Naive thymus-derived CD8-positive, alpha-beta T cell (primary cell): ENCODE measurements at regions not wholly inside any gene's neighbourhood (a gene's known extent, or its start where the extent isn't known, plus 50 kb on each side); places are given as distances from the start of the nearest gene placed in this dataset.

ENCODE experiments used
- ATAC-seq, 2 donors: fragments of 150-1000 bp; cut with Tn5 transposase in 1 of 2; sonication (Bioruptor Pico), chemical (Tn5 transposase) in 1 of 2; 1 replicate in 1 of 2; 2 replicates in 1 of 2; pipeline ENCODE4 v1.10.0; 2021; ENCODE audit warnings: mild to moderate bottlenecking in 2 of 2, moderate library complexity in 2 of 2
- POLR2A ChIA-PET: fragments of 350-600 bp; sonication (Branson Sonifier 250); formaldehyde crosslinking; loops from one replicate; lab custom pipeline; 2021; ENCODE audit warnings: antibody characterized with exemption; lab: Charles Lee
- DNase-seq, 10 donors: peaks; one replicate each; pipeline versions ENCODE4 v3.0.0 to v3.0.0-alpha.2; 2020 to 2022
- H3K27ac Mint-ChIP-seq, 10 donors: one replicate each; pipeline ENCODE4 v1.8.0; 2020 to 2022; ENCODE audit warnings: mild to moderate bottlenecking in 10 of 10, mixed read lengths in 10 of 10, moderate library complexity in 4 of 10, inconsistent platforms in 1 of 10
- H3K27me3 Mint-ChIP-seq, 5 donors: one replicate each; pipeline ENCODE4 v1.8.0; 2021 to 2022; ENCODE audit warnings: mixed read lengths in 5 of 5
- H3K36me3 Mint-ChIP-seq, 3 donors: one replicate each; pipeline ENCODE4 v1.8.0; 2020 to 2022; ENCODE audit warnings: mixed read lengths in 3 of 3, mild to moderate bottlenecking in 2 of 3, inconsistent platforms in 1 of 3
- H3K4me1 Mint-ChIP-seq, 4 donors: one replicate each; pipeline ENCODE4 v1.8.0; 2021 to 2022; ENCODE audit warnings: mixed read lengths in 4 of 4
- H3K4me3 Mint-ChIP-seq, 10 donors: one replicate each; pipeline ENCODE4 v1.8.0; 2020 to 2022; ENCODE audit warnings: mild to moderate bottlenecking in 10 of 10, mixed read lengths in 10 of 10, moderate library complexity in 6 of 10, inconsistent platforms in 1 of 10
- H3K9me3 Mint-ChIP-seq, 9 donors: one replicate each; pipeline ENCODE4 v1.8.0; 2020 to 2022; ENCODE audit warnings: mixed read lengths in 9 of 9, mild to moderate bottlenecking in 3 of 9, inconsistent platforms in 1 of 9, moderate library complexity in 1 of 9

DNA sequence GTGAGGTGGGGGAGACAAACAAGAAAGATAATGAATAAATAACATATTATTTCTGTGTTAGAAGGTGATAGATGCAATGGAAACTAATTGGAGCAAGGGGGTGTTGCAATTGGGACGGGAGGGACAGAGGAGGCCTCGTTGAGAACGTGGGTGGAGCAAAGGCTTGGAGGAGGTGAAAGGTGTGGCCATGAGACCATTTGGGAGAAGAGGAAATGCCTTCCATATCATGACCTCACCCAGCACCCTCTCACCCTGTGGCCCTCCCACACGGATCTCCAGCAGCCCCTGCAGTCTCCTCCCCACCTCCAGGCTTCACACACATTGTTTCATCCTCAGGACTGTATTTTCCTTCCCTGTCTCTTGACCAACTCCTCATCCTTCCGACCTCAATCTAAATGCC lies 85.3 kb upstream of the ARHGAP29 start:
- Mint-ChIP-seq H3K36me3 (no peaks in the 10 kb centered on the region), H3K27me3 (peaks cover 12 to 28% (median 20%) of the 10 kb centered on the region in 5 donors), H3K4me1 (peaks cover 0 to 7% (median 2%) of the 10 kb centered on the region in 4 donors), H3K27ac (no peak overlapping the region), H3K4me3 (no peak overlapping the region), H3K9me3 (no peaks in the 10 kb centered on the region)
- POLR2A ChIA-PET: no interaction called here
- DNase-seq (no peak), ATAC-seq (no peak)

DNA sequence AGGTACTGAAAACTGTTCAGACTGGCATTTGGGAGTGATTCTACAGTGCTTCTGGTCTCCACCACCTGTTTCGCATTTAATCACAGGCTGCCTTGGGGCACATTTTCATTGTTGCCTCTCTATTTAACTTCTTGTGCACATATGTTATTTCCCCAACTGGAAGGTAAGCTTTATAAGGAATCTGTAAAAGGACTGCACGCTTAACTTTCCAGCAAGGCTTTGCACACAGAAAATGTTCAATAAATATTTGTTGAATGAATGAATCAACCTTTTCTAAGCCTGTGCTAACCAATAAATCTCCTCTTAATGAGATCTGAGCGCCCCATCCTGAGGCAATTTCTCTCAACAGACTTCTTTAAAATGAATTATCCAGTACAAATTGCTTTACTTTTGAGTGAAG lies 84.3 kb upstream of the ARHGAP29 start:
- Mint-ChIP-seq H3K36me3 (no peaks in the 10 kb centered on the region), H3K4me3 (no peak overlapping the region), H3K27ac (no peak overlapping the region), H3K27me3 (peaks cover 4 to 19% (median 13%) of the 10 kb centered on the region in 5 donors), H3K9me3 (no peaks in the 10 kb centered on the region), H3K4me1 (no peaks in the 10 kb centered on the region)
- DNase-seq (no peak), ATAC-seq (no peak)
- POLR2A ChIA-PET: no interaction called here

DNA sequence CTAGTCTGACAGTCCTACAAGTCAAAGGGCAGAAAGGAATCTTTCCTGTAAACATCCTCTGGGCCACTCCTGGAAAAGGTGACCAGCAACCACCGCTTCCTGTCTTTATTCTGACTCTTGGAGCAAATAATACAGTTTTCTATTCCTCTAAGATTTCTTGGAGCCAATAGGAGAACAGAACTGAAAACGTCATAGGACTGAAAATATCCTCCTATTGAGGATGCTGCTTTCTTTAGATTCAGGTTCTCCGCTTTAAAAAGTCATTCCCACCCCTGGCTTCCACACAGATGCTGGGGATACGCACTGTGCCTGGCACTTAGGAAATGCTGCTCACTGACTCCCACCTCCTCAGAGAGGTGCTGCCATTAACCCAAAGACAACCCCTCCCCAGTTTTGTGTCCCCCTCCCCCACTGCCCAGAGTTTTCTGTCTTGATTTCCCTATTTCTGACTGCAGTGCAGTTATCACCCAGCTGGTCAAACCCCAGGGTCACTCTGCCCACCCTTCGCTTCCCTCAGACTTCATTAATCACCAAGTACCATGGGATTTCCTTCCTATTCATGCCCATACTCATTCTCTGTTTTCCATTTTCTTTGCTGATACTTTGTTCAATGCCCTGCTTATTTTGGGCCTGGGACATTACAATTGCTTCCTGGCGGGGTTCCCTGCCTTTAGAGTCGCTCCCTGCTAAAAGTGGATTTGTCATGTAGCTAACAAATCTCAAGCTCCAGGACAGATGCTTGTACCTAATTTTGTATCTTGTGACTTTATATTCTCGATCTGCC lies 82.1 kb upstream of the ARHGAP29 start:
- POLR2A ChIA-PET: no interaction called here
- ATAC-seq (no peak), DNase-seq (no peak)
- Mint-ChIP-seq H3K36me3 (no peaks in the 10 kb centered on the region), H3K4me3 (no peak overlapping the region), H3K27ac (no peak overlapping the region), H3K9me3 (no peaks in the 10 kb centered on the region), H3K4me1 (no peaks in the 10 kb centered on the region), H3K27me3 (peaks cover 4 to 20% (median 8%) of the 10 kb centered on the region in 5 donors)

DNA sequence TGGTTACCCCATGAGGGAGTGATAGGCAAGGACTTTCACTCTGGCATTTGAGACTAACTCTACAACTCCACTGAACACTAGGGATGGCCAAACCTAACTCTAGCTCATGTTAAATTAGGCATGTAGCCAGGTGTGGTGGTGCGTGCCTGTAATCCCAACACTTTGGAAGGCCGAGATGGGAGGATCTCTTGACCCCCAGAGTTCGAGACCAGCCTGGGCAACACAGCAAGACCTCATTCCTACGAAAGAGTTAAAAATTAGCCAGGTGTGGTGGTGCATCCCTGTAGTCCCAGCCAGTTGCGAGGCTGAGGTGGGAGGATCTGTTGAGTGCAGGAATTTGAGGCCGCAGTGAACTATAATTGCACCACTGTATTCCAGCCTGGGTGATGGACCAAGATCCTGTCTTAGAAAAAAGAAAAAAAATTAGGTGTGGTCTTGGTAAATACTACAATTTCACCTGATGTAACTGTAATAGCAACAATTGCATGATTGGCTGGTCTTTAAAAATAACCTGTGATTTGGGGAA lies 81.2 kb upstream of the ARHGAP29 start:
- Mint-ChIP-seq H3K9me3 (no peaks in the 10 kb centered on the region), H3K36me3 (no peaks in the 10 kb centered on the region), H3K4me3 (no peak overlapping the region), H3K27ac (no peak overlapping the region), H3K27me3 (peaks cover 4 to 22% (median 8%) of the 10 kb centered on the region in 5 donors), H3K4me1 (no peaks in the 10 kb centered on the region)
- DNase-seq (no peak), ATAC-seq (no peak)
- POLR2A ChIA-PET: no interaction called here

DNA sequence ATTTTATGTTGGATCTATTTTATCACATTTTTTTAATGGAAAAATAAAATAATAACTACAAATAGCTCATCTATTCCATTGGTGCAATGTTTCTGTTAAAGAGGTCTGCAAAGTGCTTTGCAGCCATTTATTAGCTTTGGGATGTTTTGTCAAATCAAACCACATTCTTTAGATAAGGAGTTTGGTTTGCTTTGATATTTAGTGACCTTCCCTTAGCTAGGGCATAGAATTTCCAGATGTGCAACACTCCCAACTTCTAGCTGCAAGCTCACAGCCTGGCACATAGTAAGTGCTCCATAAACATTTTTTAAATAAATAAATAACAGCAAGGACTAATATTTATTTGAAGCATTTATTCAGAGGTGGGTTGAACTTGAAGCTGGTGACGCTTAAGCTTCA lies 80.4 kb upstream of the ARHGAP29 start:
- DNase-seq (no peak), ATAC-seq (no peak)
- H3K4me3 Mint-ChIP-seq: no peak overlapping the region
- no peaks in the 10 kb centered on the region for H3K9me3 Mint-ChIP-seq
- H3K27me3 Mint-ChIP-seq: peaks cover 2 to 19% (median 8%) of the 10 kb centered on the region in 5 donors
- H3K4me1 Mint-ChIP-seq: no peaks in the 10 kb centered on the region
- H3K36me3 Mint-ChIP-seq: no peaks in the 10 kb centered on the region
- H3K27ac Mint-ChIP-seq: no peak overlapping the region
- POLR2A ChIA-PET: no interaction called here

DNA sequence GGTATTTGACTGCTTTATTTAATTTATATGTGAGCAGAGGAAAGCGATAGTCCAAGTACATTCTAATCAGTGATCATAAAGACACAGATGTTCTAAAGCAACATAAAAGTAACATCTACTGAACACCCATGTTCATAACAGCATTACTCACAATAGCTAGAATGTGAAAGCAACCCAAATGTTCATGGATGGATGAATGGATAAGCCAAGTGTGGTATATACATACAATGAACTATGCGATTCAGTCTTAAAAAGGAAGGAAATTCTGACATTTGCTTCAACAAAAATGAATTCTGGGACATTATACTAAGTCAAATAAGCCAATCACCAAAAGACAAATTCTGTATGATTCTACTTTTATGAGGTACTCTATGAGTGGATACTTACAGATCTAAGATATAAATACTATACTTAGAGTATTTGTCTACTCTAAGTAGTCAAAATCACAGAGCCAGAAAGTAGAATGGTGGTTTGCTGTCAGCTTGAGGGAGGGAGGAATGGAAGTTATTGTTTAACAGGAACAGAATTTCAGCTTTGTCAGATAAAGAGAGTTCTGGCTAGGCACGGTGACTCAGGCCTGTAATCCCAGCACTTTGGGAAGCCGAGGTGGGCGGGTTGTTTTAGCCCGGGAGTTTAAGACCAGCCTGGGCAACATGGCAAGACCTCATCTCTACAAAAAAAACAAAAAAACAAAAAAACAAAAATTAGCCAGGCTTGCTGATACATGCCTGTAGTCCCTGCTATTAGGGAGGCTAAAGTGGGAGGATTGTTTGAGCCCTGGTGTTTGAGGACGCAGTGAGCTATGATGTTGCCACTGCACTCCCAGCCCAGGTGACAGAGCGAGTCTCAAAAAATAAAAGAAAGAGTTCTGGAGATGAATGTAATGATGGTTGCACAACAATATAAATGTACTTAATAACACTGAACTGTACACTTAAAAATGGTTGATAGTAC lies 79.7 kb upstream of the ARHGAP29 start:
- H3K4me3 Mint-ChIP-seq: no peak overlapping the region
- H3K36me3 Mint-ChIP-seq: no peaks in the 10 kb centered on the region
- no peaks in the 10 kb centered on the region for H3K4me1 Mint-ChIP-seq
- no peak for DNase-seq
- POLR2A ChIA-PET: no interaction called here
- peaks cover 0 to 17% (median 8%) of the 10 kb centered on the region in 5 donors for H3K27me3 Mint-ChIP-seq
- H3K27ac Mint-ChIP-seq: no peak overlapping the region
- no peak for ATAC-seq
- no peaks in the 10 kb centered on the region for H3K9me3 Mint-ChIP-seq

DNA sequence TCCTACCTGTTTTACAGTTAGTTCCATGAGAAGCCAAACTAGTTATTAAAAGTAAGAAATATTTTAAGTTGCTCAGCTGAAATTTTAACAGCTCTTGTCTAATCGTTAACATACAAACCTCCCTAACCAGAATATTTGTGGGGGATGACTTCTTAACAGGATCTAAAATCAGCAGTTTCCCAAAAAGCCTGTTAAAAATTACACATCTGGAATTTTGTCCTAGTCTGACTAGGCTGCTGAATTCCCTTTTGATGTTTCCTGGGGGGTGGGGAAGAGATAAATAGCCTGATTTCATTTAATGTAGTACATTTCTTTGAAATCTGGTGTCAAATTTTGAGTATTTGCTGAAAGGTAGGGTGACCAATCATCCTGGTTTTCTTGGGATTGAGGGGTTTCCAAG lies 78.8 kb upstream of the ARHGAP29 start:
- H3K36me3 Mint-ChIP-seq: no peaks in the 10 kb centered on the region
- H3K9me3 Mint-ChIP-seq: no peaks in the 10 kb centered on the region
- no peak overlapping the region for H3K27ac Mint-ChIP-seq
- DNase-seq (no peak), ATAC-seq (no peak)
- POLR2A ChIA-PET: no interaction called here
- H3K4me1 Mint-ChIP-seq: no peaks in the 10 kb centered on the region
- H3K27me3 Mint-ChIP-seq: peaks cover 0 to 17% (median 8%) of the 10 kb centered on the region in 5 donors
- no peak overlapping the region for H3K4me3 Mint-ChIP-seq

DNA sequence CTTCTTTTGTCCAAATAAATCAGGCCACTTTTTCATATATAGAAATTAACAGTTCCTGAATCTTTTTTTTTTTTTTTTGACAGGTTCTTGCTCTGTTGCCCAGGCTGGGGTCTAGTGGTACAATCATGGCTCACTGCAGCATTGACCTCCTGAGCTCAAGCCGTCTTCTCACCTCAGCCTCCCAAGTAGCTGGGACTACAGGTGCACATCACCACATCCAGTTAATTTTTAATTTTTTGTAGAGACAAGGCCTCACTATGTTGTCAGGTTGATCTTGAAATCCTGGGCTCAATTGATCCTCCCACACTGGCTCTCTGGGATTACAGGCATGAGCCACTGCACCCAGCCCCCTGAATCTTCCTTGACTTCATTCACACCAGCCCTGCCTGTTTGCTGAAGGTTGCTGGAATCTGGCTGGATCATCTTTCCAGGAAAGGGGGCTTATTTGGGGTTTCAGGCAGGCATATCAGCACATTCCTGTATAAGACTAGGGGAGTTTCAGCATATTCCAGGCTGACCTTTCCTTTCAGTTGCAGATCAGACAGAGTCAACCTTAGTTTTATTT lies 78.2 kb upstream of the ARHGAP29 start:
- H3K4me3 Mint-ChIP-seq: no peak overlapping the region
- H3K9me3 Mint-ChIP-seq: no peaks in the 10 kb centered on the region
- peaks cover 0 to 13% (median 2%) of the 10 kb centered on the region in 5 donors for H3K27me3 Mint-ChIP-seq
- H3K36me3 Mint-ChIP-seq: no peaks in the 10 kb centered on the region
- POLR2A ChIA-PET: interaction anchor here (0.7 kb wide), 1 partner anchor 404 kb away, joined by 4 read pairs; no protein-coding TSS in a partner anchor
- H3K4me1 Mint-ChIP-seq: no peaks in the 10 kb centered on the region
- H3K27ac Mint-ChIP-seq: no peak overlapping the region
- no peak for ATAC-seq
- DNase-seq: no peak

DNA sequence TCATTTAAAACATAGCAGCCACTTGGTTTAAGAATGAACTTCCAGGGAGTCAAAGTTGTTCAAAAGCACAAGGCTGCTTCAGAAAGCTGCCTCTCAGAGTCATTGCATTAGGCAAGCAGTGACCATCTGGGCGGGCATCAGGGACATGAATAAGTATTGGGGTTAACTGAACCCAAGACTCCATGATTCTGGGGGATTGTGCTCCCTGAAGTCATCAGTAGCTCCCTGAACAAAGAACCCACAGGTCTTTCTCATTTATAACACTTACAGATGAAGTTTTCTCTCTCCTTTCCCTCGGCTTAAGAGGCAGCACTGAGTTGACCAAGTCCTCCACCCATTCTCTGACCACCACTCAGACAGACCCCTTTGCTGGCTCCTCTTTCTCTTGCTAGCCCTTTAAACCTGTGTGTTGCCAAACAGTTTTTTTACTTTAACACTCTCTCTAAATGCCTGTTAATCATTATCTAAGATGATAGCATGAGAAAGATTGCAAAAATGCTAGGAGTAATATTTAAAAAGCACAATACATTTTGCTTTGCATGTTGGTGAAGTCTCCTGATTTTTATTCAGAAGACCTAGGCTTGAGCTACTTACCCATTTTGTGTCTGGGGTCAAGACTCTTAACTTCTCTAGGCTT lies 77.0 kb upstream of the ARHGAP29 start:
- ATAC-seq (no peak), DNase-seq (no peak)
- Mint-ChIP-seq H3K27me3 (peaks cover 0 to 5% (median 0%) of the 10 kb centered on the region in 5 donors), H3K36me3 (no peaks in the 10 kb centered on the region), H3K4me3 (no peak overlapping the region), H3K27ac (no peak overlapping the region), H3K4me1 (no peaks in the 10 kb centered on the region), H3K9me3 (no peaks in the 10 kb centered on the region)
- POLR2A ChIA-PET: no interaction called here

DNA sequence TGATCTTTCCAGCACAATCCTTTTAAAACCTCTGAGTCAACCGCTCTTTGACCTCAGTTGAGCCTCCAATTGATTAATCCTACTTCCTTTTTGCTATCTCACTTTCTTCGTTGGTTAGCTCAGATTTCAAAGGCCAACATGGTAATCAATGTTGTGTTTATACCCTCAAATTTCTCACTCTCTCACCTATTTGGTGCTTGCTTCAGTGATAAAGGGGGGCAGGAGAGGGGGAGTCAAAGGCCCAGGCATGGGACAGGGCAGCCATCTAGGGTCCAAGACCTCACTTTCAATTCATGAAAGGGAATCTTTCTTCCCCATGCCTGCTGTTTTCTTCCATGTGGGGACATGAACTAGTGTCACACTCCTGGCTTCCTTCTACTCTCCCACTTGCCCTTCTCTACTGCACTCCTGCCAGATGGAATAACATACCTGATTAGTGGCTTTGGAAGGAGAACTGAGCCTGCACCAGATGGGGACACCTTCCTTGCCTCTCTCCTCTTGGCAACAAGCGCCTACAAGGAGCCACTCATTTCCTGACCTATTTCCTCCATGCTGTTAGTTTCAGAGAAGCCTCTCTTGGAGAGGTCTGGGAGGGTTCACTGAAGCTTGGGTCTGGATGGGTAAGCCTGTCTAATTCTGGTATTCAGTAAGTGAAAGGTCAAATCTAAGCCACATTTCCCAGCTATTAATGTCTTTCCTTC lies 73.3 kb upstream of the ARHGAP29 start:
- no peaks in the 10 kb centered on the region for H3K4me1 Mint-ChIP-seq
- no peaks in the 10 kb centered on the region for H3K36me3 Mint-ChIP-seq
- H3K27me3 Mint-ChIP-seq: peaks cover 0 to 3% (median 0%) of the 10 kb centered on the region in 5 donors
- POLR2A ChIA-PET: no interaction called here
- DNase-seq (no peak), ATAC-seq (no peak)
- no peaks in the 10 kb centered on the region for H3K9me3 Mint-ChIP-seq
- no peak overlapping the region for H3K4me3 Mint-ChIP-seq
- H3K27ac Mint-ChIP-seq: no peak overlapping the region

DNA sequence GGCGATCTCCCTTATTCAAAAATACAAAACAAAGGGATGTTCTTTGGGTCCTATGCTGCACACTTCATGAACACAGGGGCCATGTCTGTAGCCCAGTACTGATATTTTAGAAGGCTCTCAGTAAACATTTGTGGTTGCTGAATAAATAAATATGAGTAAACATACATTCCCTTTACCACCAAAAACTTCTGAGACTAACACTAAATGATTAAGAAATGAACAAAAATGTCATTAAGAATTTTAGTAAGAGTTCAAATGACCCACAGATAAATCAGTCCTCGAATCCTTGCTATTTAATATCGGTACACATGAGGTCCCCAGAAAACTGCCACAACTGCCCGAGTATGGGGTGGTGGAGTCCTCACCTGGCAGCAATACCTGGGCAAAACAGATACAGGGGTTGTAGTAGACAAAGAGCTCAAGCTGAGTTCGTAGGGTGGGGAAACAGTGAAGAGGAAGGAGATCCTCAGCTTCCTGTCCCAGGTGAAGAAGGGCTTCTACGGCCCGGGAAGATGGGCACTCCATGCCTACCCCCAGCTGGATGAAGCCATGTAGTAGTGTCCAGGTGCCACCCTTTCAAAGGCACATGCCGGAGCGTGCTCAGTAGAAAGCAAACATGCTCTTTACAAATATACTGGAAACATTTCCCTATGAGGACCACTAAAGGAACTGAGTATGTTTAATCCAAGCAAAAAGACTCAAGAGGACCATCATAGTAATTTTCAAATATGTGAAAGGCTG lies 72.6 kb upstream of the ARHGAP29 start:
- DNase-seq (no peak), ATAC-seq (no peak)
- POLR2A ChIA-PET: no interaction called here
- Mint-ChIP-seq H3K9me3 (no peaks in the 10 kb centered on the region), H3K27ac (no peak overlapping the region), H3K4me3 (no peak overlapping the region), H3K4me1 (no peaks in the 10 kb centered on the region), H3K27me3 (peaks cover 0 to 7% (median 0%) of the 10 kb centered on the region in 5 donors), H3K36me3 (no peaks in the 10 kb centered on the region)
